Mesothelial cell of epicardium (in vitro differentiated cells): ENCODE measurements at regions not wholly inside any gene's neighbourhood (a gene's known extent, or its start where the extent isn't known, plus 50 kb on each side); places are given as distances from the start of the nearest gene placed in this dataset.
A peak's percentile ranks its signal among the peaks of the same experiment; 100 is the strongest.

Experiments used
- DNase-seq, 2 experiments: peaks; one replicate each; pipeline ENCODE4 v3.0.0; 2021; ENCODE audit warnings: low spot score in 2 of 2; ENCODE audit not compliant: unreplicated experiment in 2 of 2
- H3K27ac Mint-ChIP-seq: 2 replicates; pipeline ENCODE4 v1.8.0; 2021; ENCODE audit warnings: mixed read lengths
- H3K27me3 Mint-ChIP-seq: 2 replicates; pipeline ENCODE4 v1.8.0; 2021; ENCODE audit warnings: low read depth, mixed read lengths
- H3K36me3 Mint-ChIP-seq: 2 replicates; pipeline ENCODE4 v1.8.0; 2021; ENCODE audit warnings: mixed read lengths
- H3K4me1 Mint-ChIP-seq: 2 replicates; pipeline ENCODE4 v1.8.0; 2021; ENCODE audit warnings: mixed read lengths
- H3K4me3 Mint-ChIP-seq: 2 replicates; pipeline ENCODE4 v1.8.0; 2021; ENCODE audit warnings: mild to moderate bottlenecking, moderate library complexity, mixed read lengths
- H3K9me3 Mint-ChIP-seq: 2 replicates; pipeline ENCODE4 v1.8.0; 2021; ENCODE audit warnings: mixed read lengths
- CTCF ChIP-seq: fragments of 200-600 bp; sonication (generic); IDR thresholded peaks from one replicate; pipeline ENCODE4 v1.5.0; 2021; ENCODE audit warnings: antibody characterized with exemption; ENCODE audit not compliant: unreplicated experiment

GRCh38 chr3:159451067-159451466 is 537.6 kb upstream of the IL12A start:
- TF ChIP-seq CTCF = no peak
- Mint-ChIP-seq H3K36me3 (no peaks in the 10 kb centered on the region), H3K27ac (no peak overlapping the region), H3K27me3 (no peaks in the 10 kb centered on the region), H3K4me1 (peaks cover 29% of the 10 kb centered on the region), H3K4me3 (no peak overlapping the region), H3K9me3 (no peaks in the 10 kb centered on the region)
- no peak for DNase-seq

GRCh38 chr3:159451482-159451881 is 537.2 kb upstream of the IL12A start:
- H3K27me3 Mint-ChIP-seq = no peaks in the 10 kb centered on the region
- H3K27ac Mint-ChIP-seq = no peak overlapping the region
- no peaks in the 10 kb centered on the region for H3K9me3 Mint-ChIP-seq
- no peaks in the 10 kb centered on the region for H3K36me3 Mint-ChIP-seq
- DNase-seq = no peak
- no peak for TF ChIP-seq CTCF
- peaks cover 33% of the 10 kb centered on the region for H3K4me1 Mint-ChIP-seq
- no peak overlapping the region for H3K4me3 Mint-ChIP-seq

GRCh38 chr3:159453036-159453435 is 535.6 kb upstream of the IL12A start:
- Mint-ChIP-seq H3K27ac (no peak overlapping the region), H3K27me3 (no peaks in the 10 kb centered on the region), H3K4me1 (peaks cover 39% of the 10 kb centered on the region), H3K9me3 (no peaks in the 10 kb centered on the region), H3K36me3 (no peaks in the 10 kb centered on the region), H3K4me3 (no peak overlapping the region)
- no peak for DNase-seq
- no peak for TF ChIP-seq CTCF

GRCh38 chr3:159453945-159454344 is 534.7 kb upstream of the IL12A start:
- no peaks in the 10 kb centered on the region for H3K9me3 Mint-ChIP-seq
- no peaks in the 10 kb centered on the region for H3K36me3 Mint-ChIP-seq
- H3K27ac Mint-ChIP-seq = no peak overlapping the region
- H3K4me1 Mint-ChIP-seq = peaks cover 40% of the 10 kb centered on the region
- no peak overlapping the region for H3K4me3 Mint-ChIP-seq
- no peak for TF ChIP-seq CTCF
- no peaks in the 10 kb centered on the region for H3K27me3 Mint-ChIP-seq
- no peak for DNase-seq

GRCh38 chr3:159455741-159456181 is 532.9 kb upstream of the IL12A start:
- H3K27ac Mint-ChIP-seq = peak overlapping the region; percentile 77
- no peak for DNase-seq

More at GRCh38 chr3:159455741-159456181, 532.9 kb upstream of the IL12A start:
- Mint-ChIP-seq H3K27me3 (no peaks in the 10 kb centered on the region), H3K4me1 (peaks cover 50% of the 10 kb centered on the region), H3K4me3 (no peak overlapping the region), H3K36me3 (no peaks in the 10 kb centered on the region), H3K9me3 (no peaks in the 10 kb centered on the region)
- TF ChIP-seq CTCF = no peak
